BJ (cell line): ENCODE measurements at regions not wholly inside any gene's neighbourhood (a gene's known extent, or its start where the extent isn't known, plus 50 kb on each side); places are given as distances from the start of the nearest gene placed in this dataset.

Source experiments
- CTCF ChIA-PET: fragments of 350-600 bp; formaldehyde crosslinking; extraction: SDS; loops from one replicate; lab custom pipeline; 2021; ENCODE audit warnings: antibody characterized with exemption, inconsistent platforms; lab: Yijun Ruan, JAX
- POLR2A ChIA-PET: fragments of 300-600 bp; sonication (Branson Sonifier 250); formaldehyde crosslinking; extraction: SDS; loops from one replicate; lab custom pipeline; 2021; ENCODE audit warnings: antibody characterized with exemption; lab: Charles Lee
- DNase-seq: peaks from one replicate; pipeline ENCODE4 v3.0.0-alpha.2; 2011; ENCODE audit warnings: low read depth
- H3K27me3 ChIP-seq: 2 replicates; pipeline ENCODE4 v1.6.0; 2011; ENCODE audit warnings: low read length; ENCODE audit not compliant: control insufficient read depth, insufficient read depth
- H3K36me3 ChIP-seq: 2 replicates; pipeline ENCODE4 v1.5.1; 2011; ENCODE audit warnings: low read length; ENCODE audit not compliant: control insufficient read depth, insufficient read depth
- H3K4me3 ChIP-seq: 2 replicates; pipeline ENCODE4 v1.5.1; 2011; ENCODE audit warnings: low read depth, mild to moderate bottlenecking, control low read depth, low read length
- TF ChIP-seq, protein P1 (sequence below): IDR thresholded peaks from 2 replicates; pipeline ENCODE4 v1.5.1; 2011; ENCODE audit warnings: low read depth, mild to moderate bottlenecking, control low read depth, inconsistent platforms, low read length, moderate library complexity; ENCODE audit not compliant: insufficient read depth

GRCh38 chr10:76667408-76668370, 969.9 kb downstream of the KCNMA1 start:
- ChIA-PET POLR2A (no interaction called here), CTCF (interaction anchor here (0.7 kb wide), 1 partner anchor 10 kb away, joined by 3 read pairs; no protein-coding TSS in a partner anchor)
- Histone ChIP-seq H3K27me3 (no peaks in the 10 kb centered on the region), H3K36me3 (no peaks in the 10 kb centered on the region), H3K4me3 (no peak overlapping the region)
- TF ChIP-seq, protein P1, sequence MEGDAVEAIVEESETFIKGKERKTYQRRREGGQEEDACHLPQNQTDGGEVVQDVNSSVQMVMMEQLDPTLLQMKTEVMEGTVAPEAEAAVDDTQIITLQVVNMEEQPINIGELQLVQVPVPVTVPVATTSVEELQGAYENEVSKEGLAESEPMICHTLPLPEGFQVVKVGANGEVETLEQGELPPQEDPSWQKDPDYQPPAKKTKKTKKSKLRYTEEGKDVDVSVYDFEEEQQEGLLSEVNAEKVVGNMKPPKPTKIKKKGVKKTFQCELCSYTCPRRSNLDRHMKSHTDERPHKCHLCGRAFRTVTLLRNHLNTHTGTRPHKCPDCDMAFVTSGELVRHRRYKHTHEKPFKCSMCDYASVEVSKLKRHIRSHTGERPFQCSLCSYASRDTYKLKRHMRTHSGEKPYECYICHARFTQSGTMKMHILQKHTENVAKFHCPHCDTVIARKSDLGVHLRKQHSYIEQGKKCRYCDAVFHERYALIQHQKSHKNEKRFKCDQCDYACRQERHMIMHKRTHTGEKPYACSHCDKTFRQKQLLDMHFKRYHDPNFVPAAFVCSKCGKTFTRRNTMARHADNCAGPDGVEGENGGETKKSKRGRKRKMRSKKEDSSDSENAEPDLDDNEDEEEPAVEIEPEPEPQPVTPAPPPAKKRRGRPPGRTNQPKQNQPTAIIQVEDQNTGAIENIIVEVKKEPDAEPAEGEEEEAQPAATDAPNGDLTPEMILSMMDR: no peak
- no peak for DNase-seq

- Histone ChIP-seq H3K27me3 (no peaks in the 10 kb centered on the region), H3K4me3 (no peak overlapping the region), H3K36me3 (no peaks in the 10 kb centered on the region)
- TF ChIP-seq, protein P1: no peak
- CTCF ChIA-PET: no interaction called here
- no peak for DNase-seq
- POLR2A ChIA-PET: no interaction called here
Observed at GRCh38 chr10:76666891-76667290, 970.7 kb downstream of the KCNMA1 start.

DNA sequence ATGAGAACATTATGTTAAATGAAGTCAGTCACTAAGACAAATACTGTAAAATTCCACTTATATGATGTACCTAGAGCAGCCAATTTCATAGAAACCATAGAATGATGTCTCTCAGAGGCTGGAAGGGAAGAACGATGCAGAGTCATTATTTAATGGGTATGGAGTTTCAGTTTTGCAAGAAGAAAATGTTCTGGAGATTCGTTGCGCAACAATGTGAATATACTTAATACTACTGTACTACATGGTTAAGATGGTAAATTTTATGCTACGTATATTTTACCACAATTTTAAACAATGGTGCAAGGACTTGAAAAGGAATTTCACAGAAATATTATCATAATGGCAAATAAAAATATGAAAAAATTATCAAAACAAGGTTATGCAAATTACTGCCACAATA, 972.6 kb downstream of the KCNMA1 start:
- no peaks in the 10 kb centered on the region for H3K27me3 ChIP-seq
- ChIA-PET CTCF (interaction anchor here (0.6 to 1.1 kb wide), 2 partner anchors 12 to 54 kb away, joined by 3 read pairs; no protein-coding TSS in a partner anchor), POLR2A (no interaction called here)
- TF ChIP-seq, protein P1: no peak
- H3K4me3 ChIP-seq: no peak overlapping the region
- DNase-seq: no peak
- H3K36me3 ChIP-seq: no peaks in the 10 kb centered on the region

- no peaks in the 10 kb centered on the region for H3K36me3 ChIP-seq
- no peak overlapping the region for H3K4me3 ChIP-seq
- DNase-seq: no peak
- ChIA-PET CTCF (interaction anchor here (0.5 kb wide), 1 partner anchor 10 kb away, joined by 3 read pairs; no protein-coding TSS in a partner anchor), POLR2A (no interaction called here)
- 0 out of 2 replicates have a peak, but pooled peaks cover 2% of the 10 kb centered on the region for H3K27me3 ChIP-seq
- TF ChIP-seq, protein P1: no peak
Observed at GRCh38 chr10:76657337-76658012, 980.1 kb downstream of the KCNMA1 start.

DNA sequence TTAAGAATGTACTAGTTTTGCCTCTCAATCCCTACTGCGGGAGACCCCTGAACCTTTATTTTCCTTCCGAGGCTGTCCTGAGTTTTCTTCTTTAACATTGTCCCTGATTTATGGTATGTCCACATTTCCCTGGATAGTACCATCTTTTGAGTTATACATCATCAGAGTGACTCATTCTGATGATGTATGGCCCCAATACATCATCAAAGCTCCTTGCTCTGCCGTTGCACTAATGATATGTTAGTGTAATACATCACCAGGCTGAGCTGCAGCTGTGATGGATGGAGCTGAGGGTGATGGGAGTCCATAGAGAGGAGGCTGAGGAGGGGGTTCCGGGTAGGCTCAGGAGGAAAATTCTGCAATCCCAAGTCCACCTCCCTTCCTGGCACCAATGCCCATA, 986.5 kb downstream of the KCNMA1 start:
- 0 out of 2 replicates have a peak, but pooled peaks cover 2% of the 10 kb centered on the region for H3K27me3 ChIP-seq
- POLR2A ChIA-PET: no interaction called here
- no peak overlapping the region for H3K4me3 ChIP-seq
- no peak for DNase-seq
- H3K36me3 ChIP-seq: no peaks in the 10 kb centered on the region
- CTCF ChIA-PET: interaction anchor here (1.0 kb wide), 1 partner anchor 36 kb away, joined by 4 read pairs; no protein-coding TSS in a partner anchor
- TF ChIP-seq, protein P1: no peak
